ENCODE measurements at regions not wholly inside any gene's neighbourhood (a gene's known extent, or its start where the extent isn't known, plus 50 kb on each side); places are given as distances from the start of the nearest gene placed in this dataset.

GRCh38 chr3:162992741-162993140, 1496.1 kb downstream of the OTOL1 start (continued):
- TF ChIP-seq ZNF775 (CRISPR knock-in tag; IDR thresholded peaks at IDR 0.05; ENCODE audit: borderline replicate concordance) (no peak), ZNF607 (CRISPR knock-in tag; IDR thresholded peaks at IDR 0.05; ENCODE audit: borderline replicate concordance) (no peak), KLF6 (CRISPR knock-in tag; IDR thresholded peaks at IDR 0.05) (no peak), KLF12 (CRISPR knock-in tag; IDR thresholded peaks at IDR 0.05; ENCODE audit: borderline replicate concordance) (no peak)

DNA sequence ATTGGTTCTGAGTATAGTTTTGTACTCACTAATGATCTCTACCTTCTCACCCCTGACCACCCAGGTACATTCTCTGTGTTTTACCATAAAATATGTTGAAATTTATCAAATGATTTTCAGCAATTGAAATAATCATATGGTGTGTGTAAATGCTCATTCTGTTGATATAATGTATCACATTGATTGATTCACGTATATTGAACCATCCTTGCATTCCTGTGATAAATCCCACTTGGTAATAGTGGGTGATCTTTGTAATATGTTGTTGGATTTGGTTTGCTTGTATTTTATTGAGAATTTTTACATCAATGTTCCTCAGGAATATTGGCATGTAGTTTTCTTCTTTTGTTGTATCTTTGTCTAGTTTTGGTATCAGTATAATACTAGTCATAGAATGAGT, 1497.6 kb downstream of the OTOL1 start:
- intact Hi-C loops (cut with micrococcal nuclease; ENCODE audit: unreplicated experiment) (no loop called here), in situ Hi-C loops (cut with HindIII; ENCODE audit: extremely low pct_ligation_motif_present, low pct_unique_long_range_greater_than_20kb) (no loop called here)
- WGBS (ENCODE audit: low lambda C conversion rate) = 4% methylated on average over 1 of the region's 1 CpG
- no peak overlapping the region for H3K9ac ChIP-seq (ENCODE audit: insufficient read depth, low read depth, low read length)
- no peaks in the 10 kb centered on the region for H3K27me3 ChIP-seq (ENCODE audit: control insufficient read depth in 1 of 2, insufficient read depth in 2 of 2, low read length in 2 of 2)
- ATAC-seq = no peak
- ChIA-PET CTCF (ENCODE audit: low intra/inter-chr PET ratio, low total read pairs) (no interaction called here), POLR2A (no interaction called here)
- H3K27ac ChIP-seq (ENCODE audit: extremely low read length, insufficient read depth, low read length) = no peak overlapping the region
- no peaks in the 10 kb centered on the region for H3K36me3 ChIP-seq (replicated peaks in 1 of 2; ENCODE audit: control insufficient read depth in 1 of 2, insufficient read depth in 2 of 2, low read length in 2 of 2)
- H4K20me1 ChIP-seq (ENCODE audit: insufficient read depth, low read length) = no peaks in the 10 kb centered on the region
- no peak overlapping the region for H3K4me3 ChIP-seq (replicated peaks in 1 of 3; ENCODE audit: insufficient read depth in 1 of 3, low read depth in 2 of 3, low read length in 3 of 3)
- no peak for DNase-seq (ENCODE audit: low spot score)
- H2AFZ ChIP-seq (ENCODE audit: low read length) = no peak overlapping the region
- no peaks in the 10 kb centered on the region for H3K79me2 ChIP-seq (ENCODE audit: insufficient read depth, low read length)
- no peaks in the 10 kb centered on the region for H3K4me1 ChIP-seq (ENCODE audit: insufficient read depth, low read length)
- peaks cover 18% of the 10 kb centered on the region for H3K9me3 ChIP-seq (ENCODE audit: low read length)
- no peak for FAIRE-seq
- H3K4me2 ChIP-seq (ENCODE audit: low read depth, low read length) = no peak overlapping the region
- BruUV-seq (replicated peaks) = no TSS peak
- TF ChIP-seq, protein P1, sequence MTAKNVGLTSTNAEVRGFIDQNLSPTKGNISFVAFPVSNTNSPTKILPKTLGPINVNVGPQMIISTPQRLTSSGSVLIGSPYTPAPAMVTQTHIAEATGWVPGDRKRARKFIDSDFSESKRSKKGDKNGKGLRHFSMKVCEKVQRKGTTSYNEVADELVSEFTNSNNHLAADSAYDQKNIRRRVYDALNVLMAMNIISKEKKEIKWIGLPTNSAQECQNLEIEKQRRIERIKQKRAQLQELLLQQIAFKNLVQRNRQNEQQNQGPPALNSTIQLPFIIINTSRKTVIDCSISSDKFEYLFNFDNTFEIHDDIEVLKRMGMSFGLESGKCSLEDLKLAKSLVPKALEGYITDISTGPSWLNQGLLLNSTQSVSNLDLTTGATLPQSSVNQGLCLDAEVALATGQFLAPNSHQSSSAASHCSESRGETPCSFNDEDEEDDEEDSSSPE (CRISPR knock-in tag; IDR thresholded peaks at IDR 0.05) = no peak
- TF ChIP-seq SRF (IDR thresholded peaks at IDR 0.05; ENCODE audit: low read depth, low read length) = no peak
- TF ChIP-seq SMAD1 (CRISPR knock-in tag; IDR thresholded peaks at IDR 0.05; ENCODE audit: borderline replicate concordance, low read depth) = no peak
- no peak for TF ChIP-seq ATF6 (CRISPR knock-in tag; conservative IDR thresholded peaks at IDR 0.05)
- no peak for TF ChIP-seq POLR2AphosphoS5 (IDR thresholded peaks at IDR 0.05; ENCODE audit: low read depth, low read length)
- TF ChIP-seq ARNT2 (CRISPR knock-in tag; IDR thresholded peaks at IDR 0.05; ENCODE audit: low read depth) = no peak
- no peak for TF ChIP-seq TOE1 (CRISPR knock-in tag; IDR thresholded peaks at IDR 0.05)
- no peak for TF ChIP-seq ZNF234 (CRISPR knock-in tag; conservative IDR thresholded peaks at IDR 0.05)
- TF ChIP-seq, protein P2, sequence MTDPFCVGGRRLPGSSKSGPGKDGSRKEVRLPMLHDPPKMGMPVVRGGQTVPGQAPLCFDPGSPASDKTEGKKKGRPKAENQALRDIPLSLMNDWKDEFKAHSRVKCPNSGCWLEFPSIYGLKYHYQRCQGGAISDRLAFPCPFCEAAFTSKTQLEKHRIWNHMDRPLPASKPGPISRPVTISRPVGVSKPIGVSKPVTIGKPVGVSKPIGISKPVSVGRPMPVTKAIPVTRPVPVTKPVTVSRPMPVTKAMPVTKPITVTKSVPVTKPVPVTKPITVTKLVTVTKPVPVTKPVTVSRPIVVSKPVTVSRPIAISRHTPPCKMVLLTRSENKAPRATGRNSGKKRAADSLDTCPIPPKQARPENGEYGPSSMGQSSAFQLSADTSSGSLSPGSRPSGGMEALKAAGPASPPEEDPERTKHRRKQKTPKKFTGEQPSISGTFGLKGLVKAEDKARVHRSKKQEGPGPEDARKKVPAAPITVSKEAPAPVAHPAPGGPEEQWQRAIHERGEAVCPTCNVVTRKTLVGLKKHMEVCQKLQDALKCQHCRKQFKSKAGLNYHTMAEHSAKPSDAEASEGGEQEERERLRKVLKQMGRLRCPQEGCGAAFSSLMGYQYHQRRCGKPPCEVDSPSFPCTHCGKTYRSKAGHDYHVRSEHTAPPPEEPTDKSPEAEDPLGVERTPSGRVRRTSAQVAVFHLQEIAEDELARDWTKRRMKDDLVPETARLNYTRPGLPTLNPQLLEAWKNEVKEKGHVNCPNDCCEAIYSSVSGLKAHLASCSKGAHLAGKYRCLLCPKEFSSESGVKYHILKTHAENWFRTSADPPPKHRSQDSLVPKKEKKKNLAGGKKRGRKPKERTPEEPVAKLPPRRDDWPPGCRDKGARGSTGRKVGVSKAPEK (CRISPR knock-in tag; IDR thresholded peaks at IDR 0.05; ENCODE audit: borderline replicate concordance) = no peak
- no peak for TF ChIP-seq MTA3 (CRISPR knock-in tag; IDR thresholded peaks at IDR 0.05)
- no peak for TF ChIP-seq ZNF253 (CRISPR knock-in tag; IDR thresholded peaks at IDR 0.05; ENCODE audit: borderline replicate concordance)
- TF ChIP-seq ZNF160 (CRISPR knock-in tag; IDR thresholded peaks at IDR 0.05) = no peak
- no peak for TF ChIP-seq KDM1A (CRISPR knock-in tag; IDR thresholded peaks at IDR 0.05)
- TF ChIP-seq, protein P3, sequence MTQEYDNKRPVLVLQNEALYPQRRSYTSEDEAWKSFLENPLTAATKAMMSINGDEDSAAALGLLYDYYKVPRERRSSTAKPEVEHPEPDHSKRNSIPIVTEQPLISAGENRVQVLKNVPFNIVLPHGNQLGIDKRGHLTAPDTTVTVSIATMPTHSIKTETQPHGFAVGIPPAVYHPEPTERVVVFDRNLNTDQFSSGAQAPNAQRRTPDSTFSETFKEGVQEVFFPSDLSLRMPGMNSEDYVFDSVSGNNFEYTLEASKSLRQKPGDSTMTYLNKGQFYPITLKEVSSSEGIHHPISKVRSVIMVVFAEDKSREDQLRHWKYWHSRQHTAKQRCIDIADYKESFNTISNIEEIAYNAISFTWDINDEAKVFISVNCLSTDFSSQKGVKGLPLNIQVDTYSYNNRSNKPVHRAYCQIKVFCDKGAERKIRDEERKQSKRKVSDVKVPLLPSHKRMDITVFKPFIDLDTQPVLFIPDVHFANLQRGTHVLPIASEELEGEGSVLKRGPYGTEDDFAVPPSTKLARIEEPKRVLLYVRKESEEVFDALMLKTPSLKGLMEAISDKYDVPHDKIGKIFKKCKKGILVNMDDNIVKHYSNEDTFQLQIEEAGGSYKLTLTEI (CRISPR knock-in tag; conservative IDR thresholded peaks at IDR 0.05) = no peak

All from HepG2 (cell line).